ENCODE measurements at regions not wholly inside any gene's neighbourhood (a gene's known extent, or its start where the extent isn't known, plus 50 kb on each side); places are given as distances from the start of the nearest gene placed in this dataset.

GRCh38 chr2:5781679-5782078 lies 89.5 kb downstream of the SOX11 start:
- Histone ChIP-seq H2BK5ac (ENCODE audit: low read depth, low read length) (no peak overlapping the region), H3K14ac (ENCODE audit: insufficient read length) (no peak overlapping the region), H3K79me1 (ENCODE audit: low read depth, low read length) (no peaks in the 10 kb centered on the region), H3K27ac (ENCODE audit: low read depth, low read length) (no peak overlapping the region), H3K18ac (ENCODE audit: extremely low read depth, low read length) (no peak overlapping the region), H2BK20ac (ENCODE audit: low read length) (no peak overlapping the region), H3K23me2 (ENCODE audit: low read depth, low read length) (peaks cover 2% of the 10 kb centered on the region; the same call in 1 of the 2 replicates), H4K20me1 (replicated peaks in 1 of 2; ENCODE audit: control insufficient read depth in 1 of 2, insufficient read depth in 2 of 2, low read length in 2 of 2) (no peaks in the 10 kb centered on the region), H3K4me1 (replicated peaks in 1 of 4; ENCODE audit: control insufficient read depth in 3 of 4, insufficient read depth in 4 of 4, low read length in 3 of 4) (peaks cover 0 to 3% (median 0%) of the 10 kb centered on the region in 4 experiments; a peak in 1 of 7 replicates), H3K36me3 (ENCODE audit: control insufficient read depth in 2 of 4, insufficient read depth in 4 of 4, low read length in 3 of 4) (no peaks in the 10 kb centered on the region), H3K9ac (replicated peaks in 1 of 4; ENCODE audit: extremely low read depth in 1 of 4, low read depth in 3 of 4, low read length in 3 of 4) (no peak overlapping the region), H2BK15ac (ENCODE audit: low read length) (no peak overlapping the region), H3K23ac (ENCODE audit: insufficient read length) (no peak overlapping the region), H3K4me2 (ENCODE audit: insufficient read depth in 1 of 2, low read depth in 2 of 2, low read length in 2 of 2) (no peak overlapping the region), H4K5ac (ENCODE audit: insufficient read length, low read depth, low read length) (no peak overlapping the region), H2AFZ (ENCODE audit: low read length) (no peak overlapping the region), H3K4ac (replicated peaks; ENCODE audit: insufficient read length, low read depth, low read length) (no peak overlapping the region), H3K79me2 (ENCODE audit: control insufficient read depth in 1 of 2, insufficient read depth in 2 of 2, low read length in 2 of 2) (no peaks in the 10 kb centered on the region), H3K56ac (replicated peaks; ENCODE audit: insufficient read length, low read depth, low read length) (no peak overlapping the region), H2BK12ac (ENCODE audit: low read depth, low read length) (no peak overlapping the region), H2AK5ac (ENCODE audit: low read depth, low read length) (no peak overlapping the region), H4K8ac (ENCODE audit: extremely low read depth, insufficient read depth, low read length) (peak overlapping the region; percentile 35), H3K4me3 (ENCODE audit: extremely low read depth in 1 of 4, insufficient read depth in 2 of 4, low read depth in 3 of 4, low read length in 4 of 4) (no peak overlapping the region), H3K9me3 (ENCODE audit: insufficient read depth in 2 of 2, low read depth in 1 of 2, low read length in 1 of 2) (no peaks in the 10 kb centered on the region; a peak in 1 of 4 replicates), H2BK120ac (replicated peaks; ENCODE audit: low read depth, low read length) (no peak overlapping the region), H4K91ac (replicated peaks; ENCODE audit: insufficient read length, low read length) (no peak overlapping the region), H3K27me3 (replicated peaks in 1 of 4; ENCODE audit: control insufficient read depth in 3 of 4, extremely low read depth in 1 of 4, insufficient read depth in 3 of 4, low read length in 3 of 4) (no peaks in the 10 kb centered on the region)
- TF ChIP-seq USF2 (IDR thresholded peaks at IDR 0.05; ENCODE audit: low read length) = no peak
- no peak for TF ChIP-seq JUN (IDR thresholded peaks at IDR 0.05; ENCODE audit: low read depth, low read length)
- TF ChIP-seq NRF1 (IDR thresholded peaks at IDR 0.05; ENCODE audit: low read depth, low read length) = no peak
- TF ChIP-seq CHD1 (IDR thresholded peaks at IDR 0.05; ENCODE audit: low read depth, low read length) = no peak
- no peak for TF ChIP-seq SP4 (IDR thresholded peaks at IDR 0.05; ENCODE audit: low read length)
- no peak for TF ChIP-seq RNF2 (IDR thresholded peaks at IDR 0.05; ENCODE audit: borderline replicate concordance, low read depth, low read length, missing control alignments, poor library complexity, severe bottlenecking)
- TF ChIP-seq RAD21 (IDR thresholded peaks at IDR 0.05 in 1 of 2, conservative IDR thresholded peaks at IDR 0.05 in 1 of 2; ENCODE audit: low read depth in 2 of 2, low read length in 2 of 2) = no peak
- CTCF ChIA-PET (ENCODE audit: partially characterized antibody) = no interaction called here
- 95% methylated on average over 10 of the region's 14 CpGs; no CpG with 5 or more reads in 1 of the 2 experiments for WGBS, 2 experiments (ENCODE audit: extremely low coverage in 1 of 2, insufficient coverage in 1 of 2, insufficient read length in 1 of 2, insufficient replicate concordance in 2 of 2, low coverage in 1 of 2, low lambda C conversion rate in 2 of 2, missing lambda C conversion rate in 1 of 2)
- POLR2A ChIA-PET (ENCODE audit: partially characterized antibody) = no interaction called here
- FAIRE-seq (no peak), DNase-seq (ENCODE audit: low read depth in 1 of 2, low spot score in 2 of 2) (no peak)

Measured in H1 (cell line).